ENCODE measurements at regions not wholly inside any gene's neighbourhood (a gene's known extent, or its start where the extent isn't known, plus 50 kb on each side); places are given as distances from the start of the nearest gene placed in this dataset.

DNA sequence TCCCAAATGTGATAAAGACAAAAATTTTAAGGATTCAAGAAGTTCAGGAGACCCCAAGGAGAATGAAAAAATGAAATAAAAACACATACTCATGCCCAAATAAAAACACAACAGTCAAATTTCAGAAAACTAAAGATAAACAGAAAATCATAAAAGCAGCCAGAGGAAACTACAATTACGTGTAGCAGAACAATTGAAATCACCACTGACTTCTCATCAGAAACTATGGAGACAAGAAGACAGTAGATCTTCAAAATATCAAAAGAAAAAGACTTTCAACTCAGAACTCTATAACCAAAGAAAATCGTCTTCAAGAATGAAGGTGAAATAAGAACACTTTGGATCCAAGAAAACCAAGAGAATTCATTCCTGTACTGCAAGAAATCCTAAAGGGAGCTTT is 54.9 kb downstream of the DIO3 start:
- H3K4me3 ChIP-seq (ENCODE audit: low read depth, low read length), result no peak overlapping the region
- TF ChIP-seq CTCF (IDR thresholded peaks at IDR 0.05; ENCODE audit: borderline replicate concordance, insufficient read depth, low read depth, low read length), result no peak

DNA sequence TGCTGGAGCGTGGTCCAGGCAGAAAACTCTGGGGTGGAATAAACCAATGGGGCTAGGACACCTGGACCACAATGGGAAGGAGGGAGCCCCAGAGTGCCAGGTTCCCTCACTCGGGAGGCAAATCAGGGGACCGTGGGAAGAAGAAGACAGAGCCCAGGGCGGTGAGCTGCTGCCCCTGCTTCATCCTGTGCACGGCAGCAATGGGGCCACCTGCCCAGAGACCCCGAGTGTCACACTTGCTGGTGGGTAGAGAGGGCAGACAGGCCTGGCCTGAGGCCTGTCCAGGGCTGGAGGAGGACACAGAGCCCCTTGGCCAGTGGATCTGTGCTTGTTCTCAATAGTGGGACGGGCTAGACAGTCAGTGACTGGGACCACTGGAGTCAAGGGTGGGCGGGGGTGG is 58.2 kb downstream of the DIO3 start:
- TF ChIP-seq CTCF (IDR thresholded peaks at IDR 0.05; ENCODE audit: borderline replicate concordance, insufficient read depth, low read depth, low read length), result no peak
- H3K4me3 ChIP-seq (ENCODE audit: low read depth, low read length), result no peak overlapping the region

- H3K4me3 ChIP-seq (ENCODE audit: low read depth, low read length), result no peak overlapping the region
- TF ChIP-seq CTCF (IDR thresholded peaks at IDR 0.05; ENCODE audit: borderline replicate concordance, insufficient read depth, low read depth, low read length), result no peak
Observed at GRCh38 chr14:101620031-101620788, 58.9 kb downstream of the DIO3 start.

- H3K4me3 ChIP-seq (ENCODE audit: low read depth, low read length), result no peak overlapping the region
- TF ChIP-seq CTCF (IDR thresholded peaks at IDR 0.05; ENCODE audit: borderline replicate concordance, insufficient read depth, low read depth, low read length), result no peak
Observed at GRCh38 chr14:101620821-101621785, 59.8 kb downstream of the DIO3 start.

GRCh38 chr14:101622251-101623076 is 61.2 kb downstream of the DIO3 start:
- TF ChIP-seq CTCF (IDR thresholded peaks at IDR 0.05; ENCODE audit: borderline replicate concordance, insufficient read depth, low read depth, low read length), result no peak
- no peak overlapping the region for H3K4me3 ChIP-seq (ENCODE audit: low read depth, low read length)

GRCh38 chr14:101623077-101623372 is 61.7 kb downstream of the DIO3 start:
- H3K4me3 ChIP-seq (ENCODE audit: low read depth, low read length), result no peak overlapping the region
- TF ChIP-seq CTCF (IDR thresholded peaks at IDR 0.05; ENCODE audit: borderline replicate concordance, insufficient read depth, low read depth, low read length), result no peak

All from GM12875 (cell line).